OCI-LY7 (cell line): ENCODE measurements at regions not wholly inside any gene's neighbourhood (a gene's known extent, or its start where the extent isn't known, plus 50 kb on each side); places are given as distances from the start of the nearest gene placed in this dataset.

Experiments used
- CTCF ChIP-seq: fragments of 200-600 bp; sonication (generic); conservative IDR thresholded peaks from 2 replicates; pipeline ENCODE4 v1.5.1; 2014; ENCODE audit warnings: mild to moderate bottlenecking, antibody characterized with exemption, low read length, moderate library complexity, mixed read lengths
- EZH2phosphoT487 ChIP-seq: fragments of 200-600 bp; sonication (generic); IDR thresholded peaks from 2 replicates; pipeline ENCODE4 v1.6.1; 2018; ENCODE audit warnings: low read depth, borderline replicate concordance, mild to moderate bottlenecking, mixed run types, antibody characterized with exemption, low read length, moderate library complexity, mixed read lengths

GRCh38 chr2:234724850-234725249 lies 227.0 kb upstream of the SH3BP4 start:
- no peak for TF ChIP-seq CTCF
- no peak for TF ChIP-seq EZH2phosphoT487
